HG03135 (cell line): ENCODE measurements at regions not wholly inside any gene's neighbourhood (a gene's known extent, or its start where the extent isn't known, plus 50 kb on each side); places are given as distances from the start of the nearest gene placed in this dataset.

ENCODE experiments used
- ATAC-seq: cut with Tn5 transposase; IDR thresholded peaks from one replicate; pipeline ENCODE4 v1.9.1; 2021; ENCODE audit warnings: mild to moderate bottlenecking, moderate library complexity; ENCODE audit not compliant: unreplicated experiment

DNA sequence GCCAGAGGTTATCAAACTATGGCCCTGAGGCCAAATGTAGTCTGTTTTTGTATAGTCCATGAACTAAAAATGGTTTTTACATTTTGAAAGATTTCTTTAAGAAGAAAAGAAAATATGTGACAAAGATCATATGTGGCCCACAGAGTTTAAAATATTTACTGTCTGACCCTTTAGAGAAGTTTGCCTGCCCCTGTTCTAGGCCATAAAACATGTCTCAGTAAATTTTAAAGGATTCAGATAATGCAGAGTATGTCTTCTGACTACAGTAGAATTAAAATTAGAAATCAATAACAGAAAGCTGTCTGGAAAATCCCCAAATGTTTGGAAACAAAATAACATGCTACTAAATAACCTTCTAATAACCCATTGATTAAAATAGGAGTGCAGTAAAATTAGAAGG, 86.3 kb downstream of the KCNRG start:
- no peak for ATAC-seq

DNA sequence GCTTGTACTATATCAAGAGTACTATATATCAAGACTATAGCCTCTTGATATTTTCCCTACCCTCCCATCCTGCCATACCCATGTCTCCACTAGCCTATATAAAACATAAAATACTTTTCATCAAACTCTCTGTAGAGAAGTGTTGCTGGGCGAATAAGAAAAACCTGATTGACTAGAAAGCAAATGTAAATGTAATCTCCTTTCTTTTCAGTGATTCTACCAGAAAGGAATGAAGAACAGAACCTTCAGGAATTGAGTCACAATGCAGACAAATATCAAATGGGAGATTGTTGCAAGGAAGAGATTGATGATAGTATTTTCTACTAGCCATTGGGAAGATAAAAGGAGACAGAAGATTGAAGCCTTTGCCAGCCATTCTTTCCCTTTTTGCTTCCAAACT, 89.2 kb downstream of the KCNRG start:
- ATAC-seq, result no peak

DNA sequence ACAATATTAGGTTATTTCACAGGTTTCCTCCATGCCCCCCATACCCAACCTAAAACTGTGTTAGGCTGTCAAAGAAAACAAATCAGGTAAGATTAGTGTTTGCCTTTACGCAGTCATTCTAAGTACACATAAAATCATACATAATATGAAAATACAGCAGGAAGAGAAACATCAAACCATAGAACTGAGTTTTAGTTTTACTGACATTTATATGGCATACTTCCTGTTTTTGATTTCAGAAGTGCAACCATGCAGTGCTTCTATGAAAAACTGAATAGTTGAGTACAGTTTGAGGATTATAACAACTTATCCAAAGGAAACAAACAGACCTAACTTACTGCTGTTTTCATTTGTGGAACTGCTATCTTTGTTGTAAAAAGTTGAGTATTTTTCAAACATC, 91.3 kb downstream of the KCNRG start:
- ATAC-seq, result peak; percentile 68

DNA sequence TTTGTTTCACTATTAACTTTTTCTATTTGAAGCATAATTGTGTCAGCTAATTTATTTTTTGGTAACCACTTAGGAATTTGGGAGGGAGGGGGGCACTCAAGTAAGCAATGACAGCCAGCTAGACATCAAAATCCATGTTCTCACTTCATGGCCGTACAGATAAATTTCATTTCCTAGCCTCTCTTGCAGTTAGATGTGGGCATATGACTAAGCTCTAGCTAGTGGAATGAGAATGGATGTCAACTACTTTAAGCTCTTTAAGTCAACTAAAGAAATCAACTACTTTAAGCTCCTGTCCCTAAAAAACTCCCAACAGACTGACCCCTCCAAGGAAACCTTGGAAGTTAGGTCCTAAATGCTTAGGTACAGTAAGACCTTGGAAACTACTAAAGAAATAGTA, 92.0 kb downstream of the KCNRG start:
- ATAC-seq, result no peak

DNA sequence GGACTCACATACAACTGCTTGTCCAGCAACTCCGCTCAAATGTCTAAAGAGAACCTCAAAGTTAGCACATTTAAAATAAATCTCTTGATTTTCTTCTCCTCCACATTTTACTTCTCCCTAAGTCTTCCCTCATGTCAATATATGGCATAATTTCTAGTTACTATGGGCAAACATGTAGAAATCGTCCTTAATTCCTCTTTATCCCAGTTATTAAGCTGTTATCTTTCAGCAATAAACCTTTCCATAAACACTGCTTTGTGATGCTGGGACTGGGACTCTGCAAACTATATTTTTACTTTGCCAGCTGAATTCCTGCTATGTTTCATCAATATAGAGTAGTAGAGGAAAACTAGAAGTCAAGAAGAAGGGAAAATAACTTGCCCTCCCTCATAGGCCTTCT, 99.7 kb downstream of the KCNRG start:
- no peak for ATAC-seq

DNA sequence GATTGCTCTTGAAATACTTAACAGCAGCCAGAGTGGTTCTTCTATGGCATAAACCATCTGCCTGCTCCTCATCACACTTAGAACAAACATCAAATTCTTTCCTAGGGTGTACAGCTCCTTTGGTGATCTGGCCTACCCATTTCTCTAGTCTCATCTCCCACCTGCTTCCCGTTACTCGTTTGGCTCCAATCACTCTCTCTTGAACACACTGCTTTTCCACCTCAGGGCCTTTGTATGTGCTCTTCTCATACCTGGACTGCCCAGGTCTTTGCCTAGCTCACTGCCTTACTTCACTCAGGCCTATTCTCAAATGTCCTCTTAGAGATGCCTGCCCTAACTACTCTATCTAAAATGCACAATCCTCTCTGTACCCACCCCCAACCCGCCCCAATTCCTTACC, 100.5 kb downstream of the KCNRG start:
- ATAC-seq, result no peak

DNA sequence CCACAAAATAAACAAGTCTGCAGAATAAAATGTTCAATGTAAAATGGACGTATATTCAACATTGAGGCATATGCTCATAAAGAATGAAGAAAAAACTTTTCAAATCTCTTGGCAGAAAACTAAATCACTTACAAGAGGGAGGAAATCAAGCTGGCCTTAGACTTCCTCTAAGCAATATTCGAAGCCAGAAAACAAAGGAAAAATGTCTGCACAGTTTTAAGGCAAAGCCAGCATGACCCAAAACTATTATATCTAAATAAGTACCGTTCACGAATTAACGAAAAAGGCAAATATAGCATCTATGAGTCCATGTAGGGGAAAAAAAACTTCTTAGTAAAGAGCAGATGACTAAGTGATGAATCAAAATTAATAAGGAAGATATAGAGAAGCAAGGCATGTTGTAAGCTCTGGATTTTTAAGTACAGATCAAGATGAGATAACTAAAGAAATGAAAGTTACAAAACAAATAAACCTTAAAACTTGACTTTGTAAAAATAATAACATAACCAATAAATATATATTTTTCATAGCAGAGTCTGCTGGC, 101.3 kb downstream of the KCNRG start:
- no peak for ATAC-seq

DNA sequence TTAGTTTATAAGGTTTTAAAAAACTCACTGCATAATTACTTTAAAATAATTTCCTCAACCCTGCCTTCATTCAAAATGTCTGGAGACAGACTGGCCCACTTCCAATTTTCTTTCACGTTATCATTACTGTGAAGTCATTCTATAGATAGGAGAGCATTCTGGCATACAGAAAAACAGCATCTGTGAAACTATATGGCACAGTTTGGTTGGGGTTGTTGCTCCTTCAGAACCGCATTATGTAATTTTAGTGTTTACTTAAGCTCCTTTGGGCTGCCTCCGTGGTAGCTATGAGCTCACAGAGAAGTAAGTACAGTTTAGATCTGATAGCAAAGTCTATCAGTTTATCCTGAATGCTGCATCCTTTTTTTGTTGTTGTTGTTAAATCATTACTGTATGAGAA, 104.3 kb downstream of the KCNRG start:
- ATAC-seq, result no peak

DNA sequence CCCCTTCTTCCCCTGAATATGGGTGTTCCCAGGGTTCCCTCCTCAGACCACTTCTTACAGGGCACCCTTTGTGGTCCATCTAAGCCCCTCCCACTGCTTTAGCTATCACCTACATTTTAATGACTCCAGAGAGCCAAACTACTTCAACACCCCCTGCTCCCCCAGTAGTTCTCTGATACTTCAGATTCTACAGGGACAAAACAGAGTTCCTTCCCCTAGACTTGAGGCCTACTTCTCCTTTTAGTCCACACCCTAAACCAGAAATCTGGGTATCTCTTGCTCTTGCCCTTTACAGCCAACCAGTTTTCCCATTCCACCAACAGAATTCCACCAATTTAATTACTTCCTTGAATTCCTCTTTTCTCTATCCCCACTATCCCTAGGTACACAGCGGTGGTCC, 107.2 kb downstream of the KCNRG start:
- ATAC-seq, result no peak

DNA sequence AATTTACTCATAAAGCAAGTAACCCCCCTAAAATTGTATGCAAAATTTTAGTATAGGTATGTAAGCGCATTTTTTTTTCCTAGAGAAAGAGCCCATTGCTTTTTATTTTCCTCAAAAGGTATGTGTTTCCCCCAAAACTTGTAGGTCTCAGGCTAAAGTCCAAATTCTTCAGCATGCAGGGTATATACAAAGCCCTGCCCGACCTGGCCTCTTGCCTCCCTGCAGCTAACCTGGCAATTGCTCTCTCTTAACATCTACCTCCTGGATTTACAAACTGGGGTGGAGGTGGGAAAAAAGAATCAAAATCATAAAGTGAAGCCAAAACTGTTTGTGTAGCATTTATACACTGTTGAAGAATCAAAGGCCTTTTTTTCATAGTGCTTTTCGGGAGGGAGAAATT, 107.8 kb downstream of the KCNRG start:
- no peak for ATAC-seq

DNA sequence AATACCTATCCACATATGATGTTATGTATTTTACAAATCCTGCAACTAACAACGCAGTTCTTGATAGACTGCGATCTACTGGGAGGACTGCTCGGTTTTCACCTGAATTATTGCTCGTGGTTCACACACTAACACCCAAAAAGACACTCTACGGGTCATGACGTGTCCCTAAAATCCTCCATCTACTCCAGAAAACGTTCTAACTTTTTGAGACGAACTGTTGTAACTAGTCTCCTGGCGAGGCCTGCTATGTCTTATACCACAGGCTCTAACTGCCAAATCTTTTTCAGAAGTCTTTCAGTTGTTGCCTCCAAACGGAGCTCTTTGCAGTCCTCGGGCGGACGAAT, 108.2 kb downstream of the KCNRG start:
- ATAC-seq, result peak; percentile 5

DNA sequence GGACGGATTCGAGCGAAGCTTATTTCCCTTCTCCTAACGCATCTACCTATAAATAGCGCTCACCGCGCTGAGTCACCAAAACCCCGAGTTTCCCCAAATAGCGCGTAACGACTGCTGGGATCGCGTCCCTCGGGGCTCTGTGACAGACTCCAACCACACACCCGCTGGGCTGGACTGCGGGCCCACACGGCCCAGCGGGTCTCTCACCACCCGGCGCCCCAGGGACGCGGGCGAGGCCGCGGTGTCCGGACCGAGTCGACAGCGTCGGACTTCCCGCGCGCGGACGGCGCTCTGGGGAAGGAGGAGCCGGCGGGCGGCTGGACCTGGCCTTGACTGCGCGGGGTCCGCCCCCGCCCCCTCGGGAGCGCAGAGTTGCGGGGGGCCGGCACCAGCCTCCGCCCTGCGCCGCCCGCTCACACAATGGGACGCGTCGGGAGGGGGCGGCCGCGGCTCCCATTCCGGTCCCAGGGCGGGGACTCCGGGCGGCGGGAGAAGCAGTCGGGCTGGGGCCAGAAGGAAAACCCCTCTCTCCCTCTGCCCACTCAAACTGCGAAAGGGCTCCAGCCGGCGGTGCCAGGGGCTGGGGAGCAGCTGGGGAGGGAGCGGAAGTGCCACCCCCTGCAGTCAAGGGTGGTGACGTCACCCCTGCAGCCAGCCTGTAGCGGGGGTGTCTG, 108.8 kb downstream of the KCNRG start:
- peak; percentile 53 for ATAC-seq

DNA sequence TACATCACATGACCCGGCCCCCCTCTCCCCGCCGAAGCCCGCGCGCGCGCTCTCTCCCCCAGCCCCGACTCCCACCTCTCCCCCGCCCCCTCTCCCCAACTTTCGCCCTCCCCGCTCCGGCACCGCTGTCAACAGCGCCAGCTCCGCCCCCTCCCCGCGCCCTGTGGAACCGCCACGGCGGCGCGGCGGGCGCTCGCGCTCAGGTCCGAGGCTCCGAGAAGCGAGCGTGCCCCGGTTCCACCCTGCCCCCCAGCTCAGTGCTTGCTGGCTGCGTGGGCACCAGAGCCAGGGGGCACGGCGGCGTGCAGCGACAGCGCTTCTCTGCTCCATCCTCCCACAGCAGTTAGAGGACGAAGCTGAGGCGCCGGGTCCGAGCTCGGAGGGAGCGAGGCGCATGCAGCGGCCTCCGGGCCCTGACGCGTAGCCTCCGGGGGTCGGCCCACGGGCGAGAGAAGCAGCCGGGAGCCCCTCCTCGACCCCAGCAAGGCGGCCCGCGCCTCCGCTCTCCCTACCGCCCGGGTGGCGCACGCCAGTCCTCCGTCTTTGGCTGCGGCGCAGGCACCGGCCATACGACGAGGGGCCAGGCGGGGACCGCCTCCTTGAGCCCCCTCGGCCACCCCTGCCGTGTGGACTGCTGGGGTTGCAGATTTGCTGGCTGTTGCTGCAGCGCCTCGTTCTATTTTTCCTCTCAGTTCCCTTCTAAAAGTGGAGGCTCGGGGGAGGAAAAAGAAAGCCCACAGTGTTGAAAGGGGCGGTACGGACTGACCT, 109.5 kb downstream of the KCNRG start:
- ATAC-seq, result peak; percentile 12

DNA sequence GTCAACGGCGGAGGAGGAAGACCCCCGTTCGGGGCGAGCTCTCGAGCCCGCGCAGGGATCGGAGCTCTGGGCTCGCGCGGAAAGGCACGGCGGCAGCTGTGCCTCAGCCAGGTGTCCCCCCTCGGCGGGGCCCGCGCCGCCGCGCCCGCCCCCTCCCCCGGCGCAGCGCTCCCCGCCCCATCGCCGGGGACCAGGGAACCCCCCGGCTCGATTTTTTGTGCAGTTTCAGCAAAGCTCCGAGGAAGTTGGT, 110.0 kb downstream of the KCNRG start:
- ATAC-seq, result no peak

DNA sequence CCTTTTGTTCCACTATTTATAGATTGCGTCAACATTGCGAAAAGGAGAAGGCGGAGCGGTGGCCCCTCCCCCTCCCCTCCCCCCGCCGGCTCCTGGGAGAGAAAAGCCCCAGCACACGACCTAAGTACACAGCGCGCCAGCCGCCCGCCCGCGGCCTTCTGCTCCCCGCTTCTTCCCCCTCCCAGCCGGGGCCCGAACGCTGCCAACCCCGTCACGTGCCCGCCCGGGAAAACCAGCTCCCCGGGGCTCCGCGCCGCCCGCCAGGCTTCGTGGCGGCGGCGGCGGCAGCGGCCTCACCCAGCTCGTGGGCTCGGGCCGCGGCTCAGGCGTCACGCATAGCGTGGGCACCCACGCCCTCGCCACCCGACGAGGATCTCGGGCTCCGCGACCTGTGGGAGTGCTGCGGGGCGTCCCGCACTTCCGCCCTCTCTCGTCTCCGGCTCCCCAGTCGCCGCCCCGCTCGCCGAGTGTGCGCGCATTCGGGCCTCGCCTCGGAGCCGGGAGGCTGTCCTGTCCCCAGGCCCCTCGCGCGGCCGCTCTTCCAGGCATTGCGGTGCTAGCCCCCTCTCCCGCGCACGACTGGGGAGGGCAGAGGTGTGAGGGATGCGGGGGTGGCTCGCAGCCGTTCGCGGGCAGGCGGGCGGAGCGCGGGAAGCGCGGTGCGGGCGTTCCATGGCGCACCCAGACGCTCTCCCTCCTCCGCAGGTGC, 110.5 kb downstream of the KCNRG start:
- no peak for ATAC-seq

DNA sequence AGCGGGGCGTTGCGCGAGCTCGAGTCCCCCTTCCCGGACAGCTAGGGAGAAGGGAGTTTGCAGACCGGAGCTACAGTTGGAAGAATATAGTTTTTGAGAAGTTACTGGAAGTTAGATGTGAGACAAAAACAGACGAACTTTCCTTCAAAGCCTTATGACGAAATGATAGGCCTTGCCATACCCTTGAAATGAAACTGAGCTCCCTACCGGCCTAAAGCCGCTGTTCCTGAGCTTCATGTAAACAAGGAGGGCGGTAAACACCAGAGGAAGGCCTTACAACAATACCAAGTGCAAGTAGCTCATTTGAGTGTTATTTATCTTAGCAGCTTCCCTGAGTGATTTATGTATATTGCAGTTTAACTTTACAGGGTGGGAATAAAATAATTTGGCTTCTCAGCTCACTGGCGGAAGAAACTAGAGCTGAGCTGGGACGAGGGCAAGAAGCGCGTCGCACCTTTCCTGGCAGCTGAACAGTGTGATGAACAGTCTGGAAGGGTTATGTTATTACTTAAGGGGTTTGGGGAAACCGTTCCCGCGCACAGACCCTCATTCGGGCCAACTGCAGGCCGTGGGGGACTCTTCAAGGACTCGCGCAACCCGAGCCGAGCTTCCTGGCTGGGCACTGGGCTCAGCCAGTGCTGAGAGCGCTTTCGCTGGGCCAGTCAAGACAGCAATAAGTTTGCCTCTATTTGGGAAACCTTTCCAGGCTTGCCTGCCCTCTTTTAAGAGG, 111.2 kb downstream of the KCNRG start:
- ATAC-seq, result no peak

DNA sequence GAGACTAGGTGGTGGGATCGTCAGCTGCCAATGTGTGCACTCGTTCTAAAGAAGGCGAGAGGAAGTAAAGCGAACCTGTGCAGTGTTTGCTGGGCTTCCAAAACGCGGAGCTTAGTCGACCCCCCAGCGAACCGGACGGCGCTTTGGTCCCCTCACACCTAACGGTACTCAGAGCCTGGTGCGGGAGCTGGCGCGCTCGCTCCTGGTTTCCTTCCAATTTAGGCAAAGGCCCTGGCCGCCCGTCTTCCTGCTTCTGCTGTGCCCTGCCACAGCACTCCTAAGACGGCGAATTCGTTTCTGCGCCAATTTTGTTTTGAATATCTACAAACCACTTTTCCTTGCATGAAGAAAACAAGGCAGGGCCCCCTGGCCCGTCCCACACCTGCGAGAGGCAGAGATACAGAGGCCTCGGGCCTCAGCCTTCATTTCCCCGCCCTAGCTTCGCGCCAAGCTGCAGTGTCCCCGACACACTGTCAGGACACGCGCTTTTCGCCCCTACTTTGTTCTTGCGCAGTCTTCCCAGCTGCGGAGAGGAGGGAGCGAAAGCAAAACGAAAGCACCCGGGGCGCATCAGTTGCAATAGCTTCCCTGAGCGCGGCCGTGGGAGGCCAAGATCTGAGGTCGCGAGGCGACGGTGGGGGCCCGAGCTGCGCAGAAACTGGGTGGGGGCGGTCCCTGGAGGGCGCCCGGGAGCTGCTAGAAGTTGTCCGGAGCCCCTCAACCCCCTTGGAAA, 111.9 kb downstream of the KCNRG start:
- ATAC-seq, result no peak

DNA sequence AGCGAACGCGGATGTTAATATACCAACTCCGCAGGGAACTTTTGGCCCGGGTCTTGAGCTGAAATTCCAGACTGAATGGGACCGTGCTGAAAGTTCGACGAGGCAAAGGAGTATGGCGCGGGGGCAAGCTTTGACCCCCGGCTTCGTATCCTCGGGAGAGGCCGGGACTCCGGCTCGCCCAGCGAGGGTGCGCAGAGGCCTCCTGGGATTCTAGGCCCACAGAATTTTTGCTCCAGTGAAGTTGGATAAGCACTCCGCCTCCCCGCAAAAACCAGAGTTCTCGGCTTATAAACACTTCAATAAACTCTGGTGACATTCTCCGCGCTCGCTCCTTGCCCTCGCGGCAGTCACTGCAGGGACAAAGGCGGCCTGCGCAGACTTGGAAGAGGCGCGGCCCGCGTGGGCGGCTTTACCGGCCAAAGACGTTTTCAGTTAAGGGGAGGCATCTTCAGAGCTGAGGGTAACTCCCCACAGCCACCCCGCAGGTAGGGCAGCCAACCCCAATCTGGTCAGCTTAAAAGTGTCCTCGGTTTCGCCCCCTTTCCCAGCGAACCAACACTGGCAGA, 112.6 kb downstream of the KCNRG start:
- no peak for ATAC-seq

DNA sequence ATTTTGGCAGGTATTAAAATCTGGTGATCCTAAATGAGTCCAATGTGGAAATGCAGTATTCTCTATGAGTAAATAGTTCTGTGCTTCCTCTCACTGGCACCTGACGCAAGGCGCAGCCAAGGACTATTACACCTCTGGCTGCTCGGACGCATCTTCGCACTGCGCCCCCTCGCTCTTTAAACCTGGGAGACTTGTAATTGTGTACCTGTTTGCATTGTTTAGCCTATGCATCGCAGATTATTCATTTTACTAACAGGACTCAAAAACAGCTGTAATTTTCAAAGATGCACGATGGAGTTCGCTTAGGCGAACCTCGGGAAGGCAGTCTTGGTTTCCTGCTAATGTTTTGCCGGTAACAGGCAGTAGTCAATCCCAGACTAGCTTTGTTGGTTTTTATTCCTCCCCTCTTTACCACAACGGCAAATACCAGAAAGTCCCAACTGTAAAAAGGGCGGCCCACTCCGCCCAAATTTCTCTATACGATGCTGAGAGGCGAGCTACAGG, 113.2 kb downstream of the KCNRG start:
- no peak for ATAC-seq

DNA sequence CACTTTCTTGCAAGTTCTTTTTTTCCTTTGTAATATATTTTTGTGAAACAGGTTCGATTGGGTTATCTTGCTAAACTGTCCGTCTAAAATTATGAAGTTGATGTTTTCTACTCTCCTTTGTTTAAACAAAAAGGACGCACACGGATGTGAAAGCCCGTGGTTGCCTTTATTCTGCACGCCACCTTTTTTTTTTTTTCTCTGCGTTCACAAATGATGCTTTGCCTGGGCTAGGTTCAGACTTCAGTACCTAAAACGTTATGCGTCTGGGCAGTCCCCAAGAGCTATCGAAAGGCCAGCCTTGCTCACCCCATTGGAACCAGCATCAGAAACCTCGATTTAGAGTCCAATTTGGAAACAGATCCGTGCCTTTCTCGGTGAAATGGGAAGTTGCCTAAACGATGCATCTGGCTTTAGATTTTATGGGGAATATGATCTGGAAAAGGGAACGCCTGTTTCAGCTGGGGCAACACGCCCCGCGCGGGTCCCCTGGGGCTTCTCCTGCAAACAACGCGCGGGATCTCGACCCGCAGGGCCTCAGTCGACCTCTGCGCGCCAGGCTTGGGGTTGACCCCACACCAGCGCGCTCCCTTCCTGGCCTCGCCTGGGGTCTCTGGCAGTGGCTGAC, 113.9 kb downstream of the KCNRG start:
- ATAC-seq, result no peak
